Neural cell (in vitro differentiated cells): ENCODE measurements at regions not wholly inside any gene's neighbourhood (a gene's known extent, or its start where the extent isn't known, plus 50 kb on each side); places are given as distances from the start of the nearest gene placed in this dataset.
"Not testable (repeated sequence)": the region's sequence is repeated elsewhere in the genome, so short reads cannot be mapped to it uniquely, and the experiment has no call there.

Experiments used
- H2AFZ ChIP-seq: fragments of 200-600, 300-800 bp; sonication (generic), shearing (Covaris generic); 2 replicates; pipeline ENCODE4 v1.6.0; 2014; ENCODE audit warnings: low read depth, mild to moderate bottlenecking, antibody characterized with exemption, low read length, moderate library complexity
- H3F3A ChIP-seq: fragments of 200-600 bp; shearing (Covaris generic); 2 replicates; pipeline ENCODE4 v1.6.1; 2016; ENCODE audit warnings: mild to moderate bottlenecking, moderate library complexity, mixed read lengths, antibody characterized with exemption, low read length; ENCODE audit not compliant: insufficient read depth, poor library complexity, severe bottlenecking
- H3K27ac ChIP-seq: fragments of 200-600, 300-800 bp; sonication (generic), shearing (Covaris generic); 2 replicates; pipeline ENCODE4 v1.5.1; 2014; ENCODE audit warnings: mild to moderate bottlenecking, low read length, moderate library complexity
- H3K27me3 ChIP-seq: fragments of 300-800, 200-600 bp; sonication (generic), shearing (Covaris generic); 2 replicates; pipeline ENCODE4 v1.6.0; 2014; ENCODE audit warnings: mild to moderate bottlenecking, low read depth, low read length, moderate library complexity; ENCODE audit not compliant: insufficient read depth
- H3K36me3 ChIP-seq: fragments of 300-800, 200-600 bp; sonication (generic), shearing (Covaris generic); 2 replicates; pipeline ENCODE4 v1.5.1; 2014; ENCODE audit warnings: mild to moderate bottlenecking, antibody characterized with exemption, low read length, moderate library complexity; ENCODE audit not compliant: insufficient read depth
- H3K4me2 ChIP-seq: fragments of 300-800, 200-600 bp; sonication (generic), shearing (Covaris generic); 2 replicates; pipeline ENCODE4 v1.6.0; 2014; ENCODE audit warnings: mild to moderate bottlenecking, low read length
- H3K4me3 ChIP-seq: fragments of 300-800, 200-600 bp; sonication (generic), shearing (Covaris generic); 2 replicates; pipeline ENCODE4 v1.5.1; 2014; ENCODE audit warnings: mild to moderate bottlenecking, low read length, moderate library complexity
- H3K79me2 ChIP-seq: fragments of 200-600 bp; shearing (Covaris generic); replicated peaks from 2 replicates; pipeline ENCODE4 v1.6.0; 2014; ENCODE audit warnings: mild to moderate bottlenecking, low read length, moderate library complexity; ENCODE audit not compliant: insufficient read depth
- H3K9ac ChIP-seq: fragments of 300-800, 200-600 bp; sonication (generic), shearing (Covaris generic); 2 replicates; pipeline ENCODE4 v1.6.1; 2016; ENCODE audit warnings: mild to moderate bottlenecking, low read length, mixed read lengths
- H3K9me2 ChIP-seq: fragments of 200-600 bp; shearing (Covaris generic); 2 replicates; pipeline ENCODE4 v1.6.1; 2016; ENCODE audit warnings: mild to moderate bottlenecking, low read length, mixed read lengths; ENCODE audit not compliant: insufficient read depth
- H3K9me3 ChIP-seq: fragments of 200-600, 300-800 bp; sonication (generic), shearing (Covaris generic); 2 replicates; pipeline ENCODE4 v1.6.1; 2016; ENCODE audit warnings: mild to moderate bottlenecking, mixed run types, low read length, moderate library complexity, mixed read lengths
- H4K20me1 ChIP-seq: fragments of 200-600 bp; shearing (Covaris generic); 2 replicates; pipeline ENCODE4 v1.6.1; 2016; ENCODE audit warnings: mild to moderate bottlenecking, mixed run types; ENCODE audit not compliant: insufficient read depth
- EP300 ChIP-seq: fragments of 450-650 bp; conservative IDR thresholded peaks from 2 replicates; pipeline ENCODE4 v1.6.1; 2014; ENCODE audit warnings: antibody characterized with exemption, mild to moderate bottlenecking, moderate library complexity; ENCODE audit not compliant: poor library complexity, severe bottlenecking
- MXI1 ChIP-seq: fragments of 450-650 bp; conservative IDR thresholded peaks from 2 replicates; pipeline ENCODE4 v1.6.1; 2014; ENCODE audit warnings: antibody characterized with exemption, mild to moderate bottlenecking; ENCODE audit not compliant: poor library complexity, severe bottlenecking
- POLR2AphosphoS5 ChIP-seq: IDR thresholded peaks from 2 replicates; pipeline ENCODE4 v1.6.1; 2012
- RAD21 ChIP-seq: fragments of 450-650 bp; conservative IDR thresholded peaks from 2 replicates; pipeline ENCODE4 v1.6.1; 2014; ENCODE audit warnings: antibody characterized with exemption, mild to moderate bottlenecking, moderate library complexity
- REST ChIP-seq: IDR thresholded peaks from 2 replicates; pipeline ENCODE4 v1.6.1; 2012; ENCODE audit warnings: borderline replicate concordance
- TAF1 ChIP-seq: IDR thresholded peaks from 2 replicates; pipeline ENCODE4 v1.6.1; 2012; ENCODE audit warnings: low read depth
- TF ChIP-seq, protein P1 (sequence below): fragments of 450-650 bp; IDR thresholded peaks from 2 replicates; pipeline ENCODE4 v1.5.1; 2014; ENCODE audit warnings: antibody characterized with exemption, mild to moderate bottlenecking, moderate library complexity; ENCODE audit not compliant: poor library complexity, severe bottlenecking

DNA sequence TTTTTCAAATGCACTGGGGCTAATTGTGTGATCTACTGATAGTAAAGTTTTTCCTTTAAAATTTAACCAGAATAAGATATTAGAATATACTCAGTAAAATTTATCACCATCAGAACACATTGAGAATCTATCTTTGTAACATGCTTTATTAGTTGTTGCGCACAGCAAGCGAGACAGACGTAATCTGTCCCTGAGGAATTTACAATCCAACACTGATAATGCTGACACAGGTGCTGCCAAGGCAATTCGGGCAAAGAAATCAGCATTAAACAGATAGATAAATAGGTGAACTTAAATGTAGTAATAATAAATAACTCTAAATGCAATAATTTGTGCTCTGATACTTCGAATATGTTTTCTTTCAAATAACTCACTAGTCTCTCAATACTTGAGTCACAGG is 607.2 kb downstream of the HTR1B start:
- no peaks in the 10 kb centered on the region for H3K36me3 ChIP-seq
- H4K20me1 ChIP-seq = no peaks in the 10 kb centered on the region
- H3K27me3 ChIP-seq = no peaks in the 10 kb centered on the region
- TF ChIP-seq MXI1 (no peak), POLR2AphosphoS5 (no peak), REST (no peak), RAD21 (no peak), EP300 (no peak), TAF1 (no peak)
- TF ChIP-seq, protein P1, sequence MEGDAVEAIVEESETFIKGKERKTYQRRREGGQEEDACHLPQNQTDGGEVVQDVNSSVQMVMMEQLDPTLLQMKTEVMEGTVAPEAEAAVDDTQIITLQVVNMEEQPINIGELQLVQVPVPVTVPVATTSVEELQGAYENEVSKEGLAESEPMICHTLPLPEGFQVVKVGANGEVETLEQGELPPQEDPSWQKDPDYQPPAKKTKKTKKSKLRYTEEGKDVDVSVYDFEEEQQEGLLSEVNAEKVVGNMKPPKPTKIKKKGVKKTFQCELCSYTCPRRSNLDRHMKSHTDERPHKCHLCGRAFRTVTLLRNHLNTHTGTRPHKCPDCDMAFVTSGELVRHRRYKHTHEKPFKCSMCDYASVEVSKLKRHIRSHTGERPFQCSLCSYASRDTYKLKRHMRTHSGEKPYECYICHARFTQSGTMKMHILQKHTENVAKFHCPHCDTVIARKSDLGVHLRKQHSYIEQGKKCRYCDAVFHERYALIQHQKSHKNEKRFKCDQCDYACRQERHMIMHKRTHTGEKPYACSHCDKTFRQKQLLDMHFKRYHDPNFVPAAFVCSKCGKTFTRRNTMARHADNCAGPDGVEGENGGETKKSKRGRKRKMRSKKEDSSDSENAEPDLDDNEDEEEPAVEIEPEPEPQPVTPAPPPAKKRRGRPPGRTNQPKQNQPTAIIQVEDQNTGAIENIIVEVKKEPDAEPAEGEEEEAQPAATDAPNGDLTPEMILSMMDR = no peak
- H3K9ac ChIP-seq = no peak overlapping the region
- H3K27ac ChIP-seq = no peak overlapping the region
- no peaks in the 10 kb centered on the region for H3F3A ChIP-seq
- H3K79me2 ChIP-seq = no peaks in the 10 kb centered on the region
- no peak overlapping the region for H3K4me3 ChIP-seq
- H3K9me2 ChIP-seq = no peaks in the 10 kb centered on the region
- H3K9me3 ChIP-seq = no peaks in the 10 kb centered on the region
- H3K4me2 ChIP-seq = no peak overlapping the region
- no peak overlapping the region for H2AFZ ChIP-seq

DNA sequence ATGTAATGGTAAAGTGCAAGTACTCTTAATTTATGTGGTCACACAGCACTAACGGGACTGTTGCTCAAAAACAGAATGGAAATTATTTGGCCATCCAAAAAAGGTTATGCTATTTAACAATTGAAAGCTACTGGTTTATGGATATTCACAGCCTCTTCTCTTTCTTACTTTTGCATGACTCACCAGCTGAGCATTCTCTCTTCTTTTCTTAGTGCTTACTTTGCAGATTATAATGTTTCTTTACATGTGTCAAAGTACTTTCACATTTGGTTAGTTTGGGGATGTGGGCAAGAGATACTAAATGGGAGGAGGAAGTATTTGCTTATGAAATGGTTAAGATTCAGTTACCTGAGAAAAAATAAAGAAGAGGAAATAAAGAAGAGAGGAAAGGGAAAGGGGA is 610.5 kb downstream of the HTR1B start:
- H3K4me3 ChIP-seq = no peak overlapping the region
- no peaks in the 10 kb centered on the region for H3K79me2 ChIP-seq
- no peaks in the 10 kb centered on the region for H3K9me2 ChIP-seq
- no peaks in the 10 kb centered on the region for H3K27me3 ChIP-seq
- no peaks in the 10 kb centered on the region for H3K36me3 ChIP-seq
- H4K20me1 ChIP-seq = no peaks in the 10 kb centered on the region
- H3K9ac ChIP-seq = no peak overlapping the region
- H3K4me2 ChIP-seq = no peak overlapping the region
- no peak overlapping the region for H3K27ac ChIP-seq
- TF ChIP-seq MXI1 = no peak
- no peaks in the 10 kb centered on the region for H3F3A ChIP-seq
- H3K9me3 ChIP-seq = no peaks in the 10 kb centered on the region
- no peak overlapping the region for H2AFZ ChIP-seq

- H3K4me3 ChIP-seq, H3K27ac ChIP-seq: not testable (repeated sequence)
Measured at GRCh38 chr6:76849274-76849970, 613.9 kb downstream of the HTR1B start.

More at GRCh38 chr6:76849274-76849970, 613.9 kb downstream of the HTR1B start:
- not testable (repeated sequence) for H3K79me2 ChIP-seq, H3F3A ChIP-seq, H3K27me3 ChIP-seq, H3K9me3 ChIP-seq, H3K9ac ChIP-seq, H3K36me3 ChIP-seq, H3K9me2 ChIP-seq, H2AFZ ChIP-seq, H4K20me1 ChIP-seq, H3K4me2 ChIP-seq
